GM19043 (cell line): ENCODE measurements at regions not wholly inside any gene's neighbourhood (a gene's known extent, or its start where the extent isn't known, plus 50 kb on each side); places are given as distances from the start of the nearest gene placed in this dataset.

Source experiments
- ATAC-seq: cut with Tn5 transposase; IDR thresholded peaks from one replicate; pipeline ENCODE4 v1.9.1; 2021; ENCODE audit warnings: low read depth; ENCODE audit not compliant: unreplicated experiment

- ATAC-seq: no peak
Measured at GRCh38 chr10:128874331-128874730, 592.7 kb upstream of the MGMT start.

GRCh38 chr10:128875030-128875744, 591.9 kb upstream of the MGMT start:
- no peak for ATAC-seq

GRCh38 chr10:128875956-128876736, 590.9 kb upstream of the MGMT start:
- ATAC-seq: no peak

GRCh38 chr10:128877141-128877540, 589.9 kb upstream of the MGMT start:
- ATAC-seq: no peak

- ATAC-seq: no peak
Measured at GRCh38 chr10:128877936-128878335, 589.1 kb upstream of the MGMT start.

- no peak for ATAC-seq
Measured at GRCh38 chr10:128879030-128879429, 588.0 kb upstream of the MGMT start.

- no peak for ATAC-seq
Measured at GRCh38 chr10:128879441-128880140, 587.5 kb upstream of the MGMT start.

GRCh38 chr10:128880159-128880725, 586.8 kb upstream of the MGMT start:
- ATAC-seq: no peak

- no peak for ATAC-seq
Measured at GRCh38 chr10:128881086-128881485, 586.0 kb upstream of the MGMT start.

GRCh38 chr10:128883231-128884032, 583.6 kb upstream of the MGMT start:
- ATAC-seq: no peak

GRCh38 chr10:128884033-128884425, 583.0 kb upstream of the MGMT start:
- ATAC-seq: no peak

- ATAC-seq: no peak
Measured at GRCh38 chr10:128884496-128885072, 582.5 kb upstream of the MGMT start.

- no peak for ATAC-seq
Measured at GRCh38 chr10:128885573-128886555, 581.2 kb upstream of the MGMT start.

GRCh38 chr10:128887856-128888255, 579.2 kb upstream of the MGMT start:
- ATAC-seq: no peak

GRCh38 chr10:128892005-128892404, 575.0 kb upstream of the MGMT start:
- ATAC-seq: no peak

GRCh38 chr10:128894641-128895040, 572.4 kb upstream of the MGMT start:
- ATAC-seq: no peak

GRCh38 chr10:128895473-128895872, 571.6 kb upstream of the MGMT start:
- ATAC-seq: no peak

GRCh38 chr10:128896116-128896795, 570.8 kb upstream of the MGMT start:
- no peak for ATAC-seq
